Thyroid gland (tissue), 4 donors: ENCODE measurements at regions not wholly inside any gene's neighbourhood (a gene's known extent, or its start where the extent isn't known, plus 50 kb on each side); places are given as distances from the start of the nearest gene placed in this dataset.

Experiments
- CTCF ChIP-seq, 6 experiments: fragments of 200-600 bp in 3 of 6; fragments of 450-650 bp in 3 of 6; sonication (generic) in 3 of 6; IDR thresholded peaks; one replicate each; pipeline ENCODE4 v1.5.1; 2016 to 2019; ENCODE audit warnings: antibody characterized with exemption in 6 of 6, mild to moderate bottlenecking in 2 of 6, inconsistent platforms in 1 of 6, moderate library complexity in 1 of 6
- POLR2A ChIP-seq, 2 donors: fragments of 450-650 bp; IDR thresholded peaks; one replicate each; pipeline ENCODE4 v1.6.1; 2017; ENCODE audit warnings: antibody characterized with exemption in 2 of 2, mild to moderate bottlenecking in 2 of 2, moderate library complexity in 1 of 2

GRCh38 chr18:59051470-59052165 lies 88.1 kb upstream of the SEC11C start:
- no peak for TF ChIP-seq CTCF (IDR thresholded peaks at IDR 0.05)
- no peak for TF ChIP-seq POLR2A (IDR thresholded peaks at IDR 0.05)
